T-helper 1 cell treated with Interleukin-12 subunit alpha and Interleukin-12 subunit beta and Interleukin-4 antibody, amounts not matched to agents 30 ng/mL and 1 ng/mL, for 36 hours (primary cell): ENCODE measurements at regions not wholly inside any gene's neighbourhood (a gene's known extent, or its start where the extent isn't known, plus 50 kb on each side); places are given as distances from the start of the nearest gene placed in this dataset.

Experiments used
- intact Hi-C: fragments of 100-400 bp; cut with micrococcal nuclease; formaldehyde crosslinking; loops from one replicate; pipeline ENCODE4 v1.15.1; 2024

DNA sequence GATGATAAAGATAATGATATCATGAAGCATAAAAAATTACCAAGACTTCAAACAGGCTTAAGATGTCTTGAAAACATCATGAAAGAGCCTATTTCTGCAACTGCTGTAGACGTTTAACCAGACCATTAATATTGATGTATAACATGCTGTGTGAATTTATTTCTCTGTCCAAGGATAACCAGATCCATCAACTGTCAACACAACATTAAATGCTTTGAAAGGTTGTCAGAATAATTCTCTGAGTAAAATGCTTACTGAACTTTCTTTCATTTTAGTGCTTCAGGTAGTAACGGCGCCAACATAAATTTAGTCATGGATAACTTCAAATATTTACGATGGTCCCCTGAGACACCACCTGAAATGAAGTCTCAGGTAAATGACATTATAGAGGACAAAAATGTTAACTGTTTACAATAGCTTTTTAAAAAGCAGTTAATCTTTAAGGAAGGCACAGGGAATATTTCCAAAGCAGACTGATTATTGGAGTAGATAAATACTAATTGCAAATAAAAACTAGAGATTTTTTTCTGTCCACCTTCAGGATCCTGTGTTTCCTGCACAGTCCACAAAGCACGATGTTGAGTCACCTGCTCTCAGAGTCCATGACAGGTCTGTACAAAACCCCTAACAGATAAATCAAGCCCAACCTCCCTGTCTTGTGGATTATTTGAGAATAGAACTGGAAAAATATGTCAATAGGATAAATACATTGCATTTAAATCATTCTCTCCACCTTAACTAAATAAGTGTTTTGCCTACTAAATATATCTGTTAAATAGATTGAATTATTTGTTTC, 1213.2 kb downstream of the XPNPEP1 start:
- intact Hi-C loops = no loop called here

DNA sequence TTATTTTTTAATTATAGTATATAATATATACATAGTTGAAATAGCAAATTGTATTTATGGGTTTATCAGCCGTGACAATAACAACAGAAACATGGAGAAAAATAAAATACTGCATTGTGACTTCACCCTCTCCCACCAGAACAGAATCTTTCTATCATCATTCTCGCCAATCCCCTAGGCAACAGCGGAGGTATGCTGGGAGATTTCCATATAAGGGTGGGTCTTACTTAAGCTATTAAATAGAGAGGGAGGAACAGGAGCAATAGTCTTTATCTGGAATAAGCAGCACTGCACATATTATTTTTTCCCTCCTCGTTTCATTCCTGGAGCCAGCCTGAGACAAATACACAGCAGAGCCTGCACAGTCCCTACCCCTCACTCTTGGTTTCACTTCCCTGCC, 1214.9 kb downstream of the XPNPEP1 start:
- intact Hi-C loops = no loop called here

DNA sequence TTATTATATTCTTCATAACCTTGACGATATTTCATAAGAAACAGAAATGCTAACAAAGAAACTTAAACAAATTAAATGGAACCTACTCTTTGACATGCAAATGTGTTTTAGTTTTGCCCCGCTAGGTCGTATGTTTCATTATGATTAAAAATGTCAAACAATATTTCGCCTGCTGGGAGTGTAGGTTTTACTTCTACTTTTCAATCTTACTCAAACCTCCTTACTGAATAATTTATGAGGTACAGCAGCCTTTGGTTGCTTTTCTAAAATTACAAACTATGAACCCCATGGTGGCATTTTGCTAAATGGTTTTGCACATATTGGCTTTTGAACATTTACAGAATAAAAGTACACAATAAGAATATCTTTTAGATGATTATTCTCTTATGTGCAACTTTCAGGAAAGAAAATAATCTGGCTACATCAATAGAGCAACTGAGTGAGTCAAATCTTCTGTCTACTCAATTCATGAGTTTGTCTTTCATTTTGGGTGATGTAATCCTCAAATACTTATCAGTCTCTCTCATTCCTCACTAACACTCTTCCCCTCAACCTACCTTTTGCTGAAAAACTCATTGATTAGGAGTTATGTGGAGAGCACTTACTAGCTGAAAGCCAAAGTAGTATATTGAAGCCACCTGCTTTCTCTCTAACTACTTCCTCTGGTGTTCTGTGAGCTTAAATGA, 1226.4 kb downstream of the XPNPEP1 start:
- intact Hi-C loops = no loop called here

DNA sequence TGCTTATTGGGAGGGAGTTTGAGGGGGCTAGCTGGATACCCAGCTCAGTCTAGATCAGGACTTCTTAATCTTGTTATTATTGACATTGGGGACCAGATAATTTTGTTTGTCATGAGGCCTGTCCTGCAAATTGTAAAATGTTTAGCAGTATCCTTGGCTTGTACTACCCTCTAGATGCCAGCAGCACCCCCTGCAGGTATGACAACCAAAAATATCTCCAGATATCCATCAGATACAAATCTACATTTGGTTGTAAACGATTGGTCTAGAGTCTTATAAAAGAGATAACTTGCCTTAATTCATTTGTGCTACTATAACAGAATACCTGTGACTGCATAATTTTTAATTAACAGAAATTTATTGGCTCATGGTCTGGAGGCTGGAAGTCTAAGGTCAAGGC, 1232.2 kb downstream of the XPNPEP1 start:
- intact Hi-C loops = no loop called here

DNA sequence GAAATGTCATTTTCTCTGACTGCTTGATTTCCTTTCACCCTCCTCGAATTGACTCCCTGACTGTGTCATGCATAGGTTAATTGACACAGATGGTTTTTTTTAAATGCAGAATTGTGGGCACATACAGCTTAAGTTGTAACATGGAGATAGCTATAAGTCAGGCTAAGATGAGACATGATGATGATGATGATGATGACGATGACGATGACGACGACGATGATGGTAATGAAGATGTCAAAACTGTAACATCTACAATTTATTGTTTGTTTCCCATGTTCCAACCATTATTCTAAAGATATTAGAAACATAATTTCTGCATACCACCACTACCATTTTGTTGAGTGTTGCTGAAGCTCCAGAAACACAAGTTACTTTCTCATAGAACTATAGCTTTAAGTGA, 1232.8 kb downstream of the XPNPEP1 start:
- intact Hi-C loops = no loop called here

DNA sequence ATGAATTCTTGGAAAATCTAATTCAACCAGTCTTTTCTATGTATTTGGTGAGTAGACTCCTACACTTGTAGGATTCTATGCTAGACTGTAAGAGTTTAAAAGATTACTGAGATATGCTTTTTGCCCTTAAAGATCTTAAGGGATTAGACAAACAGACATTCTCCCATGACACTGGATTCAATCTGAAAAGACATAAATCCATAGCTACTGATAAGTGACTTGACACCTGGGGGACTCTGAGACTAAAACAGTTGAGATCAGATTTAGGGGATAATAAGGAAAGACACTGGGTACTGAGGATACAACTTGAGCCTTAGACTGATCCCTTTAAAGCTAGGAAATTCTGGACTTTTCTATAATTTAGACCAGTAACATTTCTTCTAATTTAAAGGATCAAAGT, 1233.4 kb downstream of the XPNPEP1 start:
- intact Hi-C loops = no loop called here

DNA sequence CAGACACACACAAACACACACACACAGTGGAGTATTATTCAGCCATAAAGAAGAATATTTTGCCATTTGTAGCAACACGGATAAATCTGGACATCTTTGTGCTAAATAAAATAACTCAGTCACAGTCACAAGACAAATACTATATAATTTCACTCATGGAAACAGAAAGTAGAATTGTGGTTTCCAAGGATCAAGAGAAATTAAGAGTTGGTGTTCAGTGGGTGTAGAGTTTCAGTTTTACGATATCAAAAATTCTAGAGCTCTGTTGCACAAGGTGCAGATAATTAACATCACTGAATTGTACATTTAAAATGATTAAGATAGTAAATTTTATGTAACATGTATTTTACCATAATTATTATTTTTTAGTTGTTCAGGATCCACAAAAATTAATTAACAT, 1235.0 kb downstream of the XPNPEP1 start:
- intact Hi-C loops = no loop called here

DNA sequence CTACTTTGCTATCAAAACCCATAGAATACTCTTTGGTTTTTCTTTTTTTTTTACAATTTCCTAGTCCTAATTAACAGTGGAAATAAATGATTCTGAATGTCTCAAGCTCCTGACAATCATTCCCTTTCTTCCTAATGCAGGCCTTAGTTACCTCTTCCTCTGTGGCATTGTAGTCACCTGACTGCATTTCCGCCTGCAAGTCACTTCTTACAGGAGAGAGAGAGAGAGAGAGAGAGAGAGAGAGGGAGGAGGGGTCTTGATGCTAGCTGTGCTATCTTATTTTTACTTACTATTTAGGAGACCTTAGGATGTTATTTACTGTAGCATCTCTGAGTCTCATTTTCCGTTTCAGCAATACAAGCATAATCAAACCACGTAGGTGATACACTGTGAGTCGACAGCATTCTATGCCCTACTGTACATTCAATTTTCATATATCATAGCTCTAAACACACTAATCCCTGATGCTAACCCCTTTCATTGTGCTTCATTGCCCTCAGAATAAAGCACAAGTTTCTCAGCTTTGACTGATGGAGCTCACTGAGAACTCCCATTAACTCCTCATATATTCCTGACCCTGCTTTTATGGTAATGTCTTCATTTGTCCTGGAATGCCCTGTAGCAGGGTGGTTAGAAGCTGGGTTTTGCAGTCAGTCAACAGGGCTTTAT, 1237.3 kb downstream of the XPNPEP1 start:
- intact Hi-C loops = no loop called here

DNA sequence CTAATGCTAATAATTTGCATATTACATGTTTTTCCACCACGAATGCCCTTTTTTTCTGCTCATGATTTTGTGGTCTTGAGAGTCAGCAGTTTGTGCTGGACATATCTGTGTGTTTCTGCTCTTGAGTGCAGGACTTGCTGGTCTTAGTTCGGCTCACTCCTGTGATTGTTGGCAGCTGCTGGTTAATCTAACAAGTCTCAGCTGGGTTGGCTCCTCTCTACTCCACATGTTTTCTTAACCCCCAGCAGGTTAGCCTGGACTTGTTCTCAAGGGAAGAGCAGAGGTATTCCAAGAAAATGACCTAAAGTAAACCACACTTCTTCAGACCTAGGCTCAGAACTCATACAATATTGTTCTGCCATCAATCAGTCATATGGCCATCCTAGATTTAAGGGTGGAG, 1238.9 kb downstream of the XPNPEP1 start:
- intact Hi-C loops = no loop called here

DNA sequence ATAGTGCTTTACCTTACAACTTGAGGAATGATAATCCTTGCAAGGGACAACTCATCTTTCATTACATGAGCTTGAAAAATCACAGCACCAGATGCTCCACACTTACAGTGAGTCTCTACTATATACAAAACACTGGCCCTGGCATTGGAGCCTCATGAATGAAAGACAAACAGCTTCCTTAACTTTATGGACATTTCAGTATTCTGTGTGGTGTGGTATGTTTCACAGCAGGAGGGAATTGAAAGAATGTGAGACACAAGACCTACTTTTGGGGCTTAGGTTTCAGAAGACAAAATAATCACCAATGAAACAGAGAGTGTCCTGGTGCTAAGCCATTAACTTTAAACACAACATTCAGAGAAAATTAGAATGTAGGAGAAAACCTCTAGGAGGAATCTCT, 1249.6 kb downstream of the XPNPEP1 start:
- intact Hi-C loops = no loop called here

DNA sequence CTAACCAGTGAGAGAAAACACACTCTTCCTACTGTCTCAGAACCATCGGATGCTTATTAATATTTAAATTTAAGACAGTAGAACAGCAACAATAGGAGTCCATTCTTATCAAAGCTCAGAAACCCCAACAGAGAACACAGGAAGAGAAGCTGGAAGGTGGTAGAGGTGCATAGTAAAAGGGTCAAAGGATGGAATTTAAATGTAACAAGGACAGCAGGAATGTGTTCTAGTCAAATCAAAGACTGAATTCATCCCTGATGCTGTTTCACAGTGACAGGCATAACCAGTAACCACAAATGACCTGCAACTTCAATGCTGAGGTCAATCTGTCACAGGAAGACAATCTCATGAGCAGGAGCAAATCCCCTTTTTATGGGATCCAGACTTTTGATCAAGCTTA, 1259.7 kb downstream of the XPNPEP1 start:
- intact Hi-C loops = no loop called here

DNA sequence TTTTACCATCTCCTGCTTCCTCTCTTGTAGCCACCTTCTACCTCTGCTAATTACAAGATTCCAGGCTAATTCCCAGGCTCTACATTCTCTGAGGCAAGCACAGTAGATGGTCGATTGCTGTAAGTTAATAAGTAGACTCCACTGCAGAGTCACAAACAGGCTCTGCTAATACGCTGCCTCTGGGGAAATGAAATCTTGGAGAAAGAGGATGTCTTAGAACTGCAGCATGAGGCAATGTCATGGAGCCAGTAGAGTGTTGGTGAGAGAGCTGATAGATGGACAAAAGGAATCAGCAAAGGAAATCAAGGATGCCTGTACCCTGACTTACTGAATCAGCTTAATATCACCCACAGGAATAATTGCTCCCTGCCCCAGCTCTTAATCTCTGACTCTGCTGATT, 1260.3 kb downstream of the XPNPEP1 start:
- intact Hi-C loops = no loop called here

DNA sequence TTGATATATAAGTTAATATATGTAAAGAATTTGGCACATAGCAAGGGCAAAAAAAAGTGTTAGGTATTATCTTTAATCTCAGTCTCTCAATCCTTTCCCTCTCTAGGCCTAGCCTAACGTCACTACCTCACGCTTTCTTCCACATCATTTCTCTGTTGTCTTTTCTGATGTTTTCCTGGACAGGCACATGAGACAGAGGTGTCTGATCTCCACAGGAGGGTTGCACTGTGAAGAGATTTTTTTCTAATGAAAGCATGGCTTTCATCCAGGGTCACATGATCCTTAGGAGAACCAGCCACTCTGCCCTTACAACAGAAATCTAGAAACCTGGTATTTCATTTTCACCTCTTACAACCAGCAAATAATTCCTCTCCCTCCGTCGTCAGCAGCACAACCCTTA, 1268.3 kb downstream of the XPNPEP1 start:
- intact Hi-C loops = no loop called here

DNA sequence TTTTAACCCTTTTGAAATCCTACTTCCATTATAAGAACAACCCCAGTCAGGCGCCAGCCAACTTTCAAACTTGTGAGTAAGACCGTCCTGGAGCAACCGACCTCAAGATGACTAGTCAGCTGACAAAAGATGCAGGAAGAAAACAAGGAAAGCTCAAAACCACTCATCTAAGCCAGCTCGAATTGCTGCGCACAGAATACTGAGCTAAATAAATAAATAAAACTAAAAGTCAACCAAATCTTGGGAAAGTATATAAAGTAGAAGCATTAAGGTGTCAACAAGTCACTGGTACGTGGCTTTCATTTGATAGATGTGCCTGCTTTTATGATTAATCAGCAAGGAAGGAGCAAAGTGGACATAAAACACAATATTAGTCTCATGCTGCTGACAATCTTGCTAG, 1269.8 kb downstream of the XPNPEP1 start:
- intact Hi-C loops = no loop called here

DNA sequence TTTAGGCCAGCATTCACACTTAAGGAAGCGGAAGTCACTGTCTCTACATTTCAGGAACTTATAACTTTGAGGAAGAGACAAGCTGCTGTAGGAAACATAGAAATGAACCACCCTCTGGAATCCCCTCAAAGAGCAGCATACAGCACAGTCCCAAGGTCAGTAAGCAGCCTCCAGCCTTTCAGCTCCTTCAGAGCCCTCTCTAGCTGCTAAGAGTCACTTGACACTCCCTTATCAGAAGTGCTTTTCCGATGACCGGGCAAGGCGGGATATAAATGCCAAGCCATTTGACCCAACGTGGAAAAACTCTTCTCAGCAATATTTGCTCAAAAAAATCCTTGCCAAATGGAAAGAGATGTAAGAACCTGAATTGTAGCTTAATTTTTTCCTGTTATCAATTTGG, 1284.3 kb downstream of the XPNPEP1 start:
- intact Hi-C loops = no loop called here

DNA sequence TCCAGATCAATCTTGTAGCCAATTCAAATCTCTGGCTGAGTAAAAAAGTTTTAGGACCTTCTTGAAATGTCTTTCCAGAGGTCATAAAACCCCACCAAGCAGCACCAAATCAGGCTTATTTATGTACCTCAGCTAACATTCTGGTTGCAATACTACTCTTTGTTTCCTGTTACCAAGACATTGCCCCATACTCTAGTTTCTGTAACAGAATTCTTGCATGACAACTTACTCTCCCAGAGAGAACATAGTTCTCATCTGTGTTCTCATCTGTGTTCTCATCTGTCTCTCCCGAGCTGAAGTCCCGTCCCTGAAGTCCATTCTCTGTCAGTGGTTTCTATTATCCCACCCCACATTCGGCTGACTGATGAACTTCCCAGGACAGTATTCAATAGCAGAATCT, 1285.1 kb downstream of the XPNPEP1 start:
- intact Hi-C loops = no loop called here

DNA sequence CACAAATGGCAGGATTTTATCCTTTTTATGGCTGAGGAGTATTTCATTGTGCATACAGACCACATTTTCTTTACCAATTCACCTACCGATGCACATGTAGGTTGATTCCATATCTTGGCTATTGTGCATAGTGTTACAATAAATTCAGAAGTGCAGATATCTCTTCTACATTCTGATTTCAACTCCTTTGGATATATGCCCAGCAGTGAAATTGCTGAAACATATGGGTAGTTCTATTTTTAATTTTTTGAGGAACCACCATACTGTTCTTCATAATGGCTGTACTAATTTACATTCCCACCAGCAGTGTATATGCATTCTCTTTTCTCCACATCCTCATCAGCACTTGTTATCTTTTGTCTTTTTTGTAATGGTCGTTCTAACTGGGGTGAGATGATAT, 1290.3 kb downstream of the XPNPEP1 start:
- intact Hi-C loops = no loop called here

DNA sequence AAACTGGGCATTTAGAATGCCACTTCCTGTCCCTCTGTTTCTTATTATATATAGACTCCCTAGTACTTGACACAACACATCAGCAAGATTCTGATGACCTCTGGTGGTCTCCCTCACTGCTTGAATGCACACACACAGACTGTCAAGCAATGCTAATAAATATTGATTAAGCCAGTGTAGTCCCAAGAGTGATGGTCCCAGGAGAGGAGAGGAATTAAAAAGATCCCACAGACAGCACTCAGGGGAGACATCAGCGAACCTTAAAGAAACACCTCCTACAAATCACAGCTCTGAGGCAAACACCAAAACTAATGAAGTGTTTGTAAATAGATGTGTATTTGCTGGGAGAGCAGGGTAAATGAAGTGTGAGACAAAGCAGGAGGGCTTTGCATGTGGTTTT, 1291.2 kb downstream of the XPNPEP1 start:
- intact Hi-C loops = no loop called here

DNA sequence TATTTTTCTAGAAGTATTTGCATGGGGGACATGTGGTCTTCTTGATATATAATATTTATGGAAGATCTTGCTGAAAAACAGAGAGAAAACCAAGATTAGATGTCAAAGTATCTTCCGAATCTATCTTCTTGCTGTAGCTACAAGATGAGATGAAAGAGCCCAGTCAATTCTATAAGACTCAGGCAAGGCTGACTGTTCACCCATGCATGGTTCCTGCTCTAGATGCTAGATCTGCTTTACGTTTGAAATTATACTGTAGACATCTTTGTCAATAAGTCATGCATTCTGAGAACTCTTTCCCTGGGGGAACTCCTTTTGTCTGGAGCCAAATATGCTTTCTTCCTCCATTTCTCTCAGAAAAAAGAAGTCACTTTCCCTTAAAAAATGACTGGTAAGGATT, 1292.0 kb downstream of the XPNPEP1 start:
- intact Hi-C loops = no loop called here

DNA sequence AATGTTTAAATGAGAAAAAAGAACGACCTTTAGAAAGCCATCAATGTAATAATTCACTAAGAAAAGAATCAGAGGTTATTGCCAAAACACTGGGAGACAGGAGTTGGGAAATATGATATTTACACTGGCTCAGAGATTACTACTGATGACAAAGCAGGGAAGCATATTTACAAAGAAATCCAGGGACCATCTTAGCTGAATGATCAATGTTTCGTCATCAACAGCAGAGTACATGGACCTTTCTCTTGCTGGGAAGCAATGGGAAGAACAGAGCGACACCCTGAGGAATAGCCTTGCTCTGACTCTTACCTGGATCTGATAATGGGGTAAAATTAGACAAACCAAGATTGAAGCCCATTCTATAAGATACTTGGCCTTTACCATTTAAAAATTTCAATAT, 1293.5 kb downstream of the XPNPEP1 start:
- intact Hi-C loops = no loop called here

DNA sequence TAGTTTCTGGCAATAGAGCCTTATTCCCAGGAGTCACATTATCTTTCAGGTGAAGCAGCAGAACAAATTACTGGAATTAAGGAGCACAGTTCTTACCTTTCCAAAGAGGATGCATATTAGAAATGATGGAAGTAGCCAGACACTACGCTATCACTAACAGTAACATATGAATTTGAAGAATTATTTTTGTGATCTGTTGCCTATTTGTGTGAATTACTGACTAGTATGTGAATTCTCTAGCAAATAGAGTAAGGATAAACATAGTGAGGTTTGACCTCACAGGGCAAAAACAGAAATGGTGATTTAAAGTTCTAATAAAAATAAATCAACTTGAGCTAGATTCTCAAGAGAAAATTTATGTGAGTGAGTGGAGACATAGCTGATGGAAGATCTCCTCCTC, 1299.3 kb downstream of the XPNPEP1 start:
- intact Hi-C loops = no loop called here

DNA sequence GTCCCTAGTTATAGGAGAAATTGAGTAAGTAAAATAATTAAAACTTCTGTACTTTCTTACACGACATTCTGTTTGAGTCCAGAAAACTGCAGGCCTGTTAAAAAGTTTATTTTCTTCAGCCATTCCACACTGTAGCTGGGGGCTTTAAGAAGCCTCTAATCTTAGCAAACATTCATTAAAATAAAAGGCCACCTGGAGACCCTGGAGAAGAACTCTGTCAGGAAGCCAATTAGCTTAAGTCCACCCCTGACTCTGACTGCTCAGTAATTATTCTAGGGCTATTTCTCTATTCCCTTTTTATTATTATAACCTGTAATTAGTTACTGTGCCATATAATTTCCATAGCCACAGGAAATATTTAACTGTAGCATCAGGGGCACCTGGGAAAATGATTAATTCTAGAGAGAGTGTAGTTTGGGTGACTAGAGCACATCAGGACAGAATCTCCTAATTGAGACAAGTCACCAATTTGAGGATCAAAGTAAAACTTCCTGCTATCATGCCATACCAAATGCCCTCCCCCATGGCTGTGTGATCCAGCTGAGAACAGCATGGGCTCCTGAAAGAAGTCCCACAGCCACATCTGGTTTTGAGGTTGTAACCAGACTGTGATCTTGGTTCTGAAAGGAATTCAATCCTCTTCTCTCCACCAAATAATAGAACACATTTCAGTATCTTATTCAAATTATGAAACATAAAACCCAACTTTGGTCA, 1302.3 kb downstream of the XPNPEP1 start:
- intact Hi-C loops = no loop called here
